ENCODE measurements at regions not wholly inside any gene's neighbourhood (a gene's known extent, or its start where the extent isn't known, plus 50 kb on each side); places are given as distances from the start of the nearest gene placed in this dataset.

DNA sequence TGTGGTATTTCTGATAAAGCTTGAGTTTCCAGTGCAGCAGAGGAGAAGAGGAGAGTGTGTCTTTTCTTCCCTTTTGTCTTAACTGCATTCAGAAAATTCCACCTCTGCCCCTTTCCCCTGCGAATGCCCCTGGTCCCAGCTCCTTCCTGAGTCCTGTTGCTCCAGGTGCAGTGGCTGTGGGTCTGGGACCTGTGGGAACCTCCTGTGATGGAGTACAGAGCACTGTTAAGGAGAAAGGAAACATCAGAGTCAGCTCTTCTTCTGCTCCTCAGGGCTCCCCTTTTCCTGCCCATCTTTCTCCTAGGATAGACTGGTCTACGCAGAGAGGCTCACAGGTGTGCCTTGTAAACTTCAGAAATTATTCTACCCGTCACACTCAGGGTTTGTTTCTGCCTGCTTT lies 165.8 kb upstream of the ROPN1 start:
- FAIRE-seq, result no peak

DNA sequence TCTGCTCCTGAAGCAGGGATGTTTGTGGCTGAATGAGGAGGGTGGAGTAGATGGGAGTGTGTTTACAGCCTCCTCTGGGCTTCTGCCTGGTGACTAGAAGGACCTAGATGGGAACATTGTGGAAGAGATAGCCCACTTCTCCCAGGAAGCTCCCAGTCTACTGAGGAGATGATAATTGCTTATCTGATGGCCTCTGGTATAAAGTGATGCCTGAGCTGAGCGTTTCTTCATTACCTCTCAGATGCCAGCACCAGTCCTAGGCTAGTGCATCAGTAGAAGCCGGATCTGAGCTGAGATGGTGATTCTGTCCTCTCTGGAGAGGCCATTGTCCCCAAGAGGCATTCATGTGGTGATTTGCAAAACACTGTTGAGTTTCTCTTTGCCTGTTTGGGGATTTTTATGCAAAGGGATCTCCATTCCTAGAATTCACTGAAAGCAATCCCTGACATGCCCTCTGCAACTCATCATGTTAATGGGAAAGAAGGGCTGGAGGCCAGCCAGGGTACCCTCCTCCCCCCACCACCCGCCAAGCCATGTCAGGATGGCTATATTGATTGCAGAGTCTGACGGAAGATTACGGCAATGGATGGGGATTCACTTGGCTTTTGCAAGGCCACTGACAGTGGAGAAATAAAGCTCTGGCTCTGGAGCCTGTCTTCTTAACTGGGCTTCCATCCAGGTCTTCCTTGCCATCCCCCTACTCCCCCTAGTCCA lies 166.4 kb upstream of the ROPN1 start:
- no peak for FAIRE-seq
- no peak for TF ChIP-seq CTCF (IDR thresholded peaks at IDR 0.05; ENCODE audit: borderline replicate concordance, extremely low read depth, insufficient read depth)
- H3K27ac ChIP-seq (ENCODE audit: low read depth in 2 of 2, low read length in 2 of 2), result no peak overlapping the region
- DNase-seq, result peak in 2 of 5 donors; percentile 24 to 37
- intact Hi-C loops (cut with DNase I), result no loop called here
- H3K27me3 ChIP-seq (ENCODE audit: control insufficient read depth, insufficient read depth, low read length), result no peaks in the 10 kb centered on the region
- H3K4me3 ChIP-seq (ENCODE audit: low read length in 3 of 3), result no peak overlapping the region
- H3K36me3 ChIP-seq (ENCODE audit: control insufficient read depth in 2 of 3, insufficient read depth in 3 of 3, low read length in 3 of 3), result no peaks in the 10 kb centered on the region
- no peaks in the 10 kb centered on the region for H3K9me3 ChIP-seq (ENCODE audit: control insufficient read depth in 2 of 3, insufficient read depth in 1 of 3, low read length in 3 of 3)
- peaks cover 2 to 3% (median 3%) of the 10 kb centered on the region in 3 donors for H3K4me1 ChIP-seq (ENCODE audit: control insufficient read depth in 2 of 3, insufficient read depth in 2 of 3, low read depth in 1 of 3, low read length in 3 of 3)
- no peak overlapping the region for H3K9ac ChIP-seq (ENCODE audit: low read length in 3 of 3)

More for the DNA sequence above, 165.8 kb upstream of the ROPN1 start:
- Histone ChIP-seq H3K36me3 (ENCODE audit: control insufficient read depth in 2 of 3, insufficient read depth in 3 of 3, low read length in 3 of 3) (no peaks in the 10 kb centered on the region), H3K9me3 (ENCODE audit: control insufficient read depth in 2 of 3, insufficient read depth in 1 of 3, low read length in 3 of 3) (no peaks in the 10 kb centered on the region), H3K27ac (ENCODE audit: low read depth in 2 of 2, low read length in 2 of 2) (no peak overlapping the region), H3K4me1 (ENCODE audit: control insufficient read depth in 2 of 3, insufficient read depth in 2 of 3, low read depth in 1 of 3, low read length in 3 of 3) (peaks cover 2 to 3% (median 3%) of the 10 kb centered on the region in 3 donors), H3K9ac (ENCODE audit: low read length in 3 of 3) (no peak overlapping the region), H3K27me3 (ENCODE audit: control insufficient read depth, insufficient read depth, low read length) (no peaks in the 10 kb centered on the region), H3K4me3 (ENCODE audit: low read length in 3 of 3) (no peak overlapping the region)
- DNase-seq, result no peak
- no peak for TF ChIP-seq CTCF (IDR thresholded peaks at IDR 0.05; ENCODE audit: borderline replicate concordance, extremely low read depth, insufficient read depth)
- intact Hi-C loops (cut with DNase I), result no loop called here

GRCh38 chr3:124161448-124161847 lies 169.5 kb upstream of the ROPN1 start:
- no peak for FAIRE-seq
- Histone ChIP-seq H3K27ac (ENCODE audit: low read depth in 2 of 2, low read length in 2 of 2) (no peak overlapping the region), H3K4me1 (ENCODE audit: control insufficient read depth in 2 of 3, insufficient read depth in 2 of 3, low read depth in 1 of 3, low read length in 3 of 3) (peaks cover 2 to 3% (median 3%) of the 10 kb centered on the region in 3 donors), H3K36me3 (ENCODE audit: control insufficient read depth in 2 of 3, insufficient read depth in 3 of 3, low read length in 3 of 3) (no peaks in the 10 kb centered on the region), H3K4me3 (ENCODE audit: low read length in 3 of 3) (no peak overlapping the region), H3K27me3 (ENCODE audit: control insufficient read depth, insufficient read depth, low read length) (no peaks in the 10 kb centered on the region), H3K9ac (ENCODE audit: low read length in 3 of 3) (no peak overlapping the region), H3K9me3 (ENCODE audit: control insufficient read depth in 2 of 3, insufficient read depth in 1 of 3, low read length in 3 of 3) (no peaks in the 10 kb centered on the region)
- TF ChIP-seq CTCF (IDR thresholded peaks at IDR 0.05; ENCODE audit: borderline replicate concordance, extremely low read depth, insufficient read depth), result no peak
- intact Hi-C loops (cut with DNase I), result no loop called here
- DNase-seq, result no peak

GRCh38 chr3:124163689-124164088 lies 171.8 kb upstream of the ROPN1 start:
- no peak for TF ChIP-seq CTCF (IDR thresholded peaks at IDR 0.05; ENCODE audit: borderline replicate concordance, extremely low read depth, insufficient read depth)
- H3K4me3 ChIP-seq (ENCODE audit: low read length in 3 of 3), result no peak overlapping the region
- no peaks in the 10 kb centered on the region for H3K27me3 ChIP-seq (ENCODE audit: control insufficient read depth, insufficient read depth, low read length)
- H3K9ac ChIP-seq (ENCODE audit: low read length in 3 of 3), result no peak overlapping the region
- H3K4me1 ChIP-seq (ENCODE audit: control insufficient read depth in 2 of 3, insufficient read depth in 2 of 3, low read depth in 1 of 3, low read length in 3 of 3), result no peaks in the 10 kb centered on the region
- H3K27ac ChIP-seq (ENCODE audit: low read depth in 2 of 2, low read length in 2 of 2), result no peak overlapping the region
- FAIRE-seq (no peak), DNase-seq (no peak)
- H3K9me3 ChIP-seq (ENCODE audit: control insufficient read depth in 2 of 3, insufficient read depth in 1 of 3, low read length in 3 of 3), result no peaks in the 10 kb centered on the region
- no peaks in the 10 kb centered on the region for H3K36me3 ChIP-seq (ENCODE audit: control insufficient read depth in 2 of 3, insufficient read depth in 3 of 3, low read length in 3 of 3)
- intact Hi-C loops (cut with DNase I), result no loop called here
